Nephron progenitor cell (in vitro differentiated cells): ENCODE measurements at regions not wholly inside any gene's neighbourhood (a gene's known extent, or its start where the extent isn't known, plus 50 kb on each side); places are given as distances from the start of the nearest gene placed in this dataset.

Source experiments
- DNase-seq: peaks from one replicate; pipeline ENCODE4 v3.0.0; 2021
- H3K27ac Mint-ChIP-seq: 2 replicates; pipeline ENCODE4 v1.8.0; 2021; ENCODE audit warnings: mild to moderate bottlenecking, moderate library complexity, mixed read lengths
- H3K27me3 Mint-ChIP-seq: 2 replicates; pipeline ENCODE4 v1.8.0; 2021; ENCODE audit warnings: mild to moderate bottlenecking, low read depth, mixed read lengths; ENCODE audit not compliant: poor library complexity
- H3K36me3 Mint-ChIP-seq: 2 replicates; pipeline ENCODE4 v1.8.0; 2021; ENCODE audit warnings: low read depth, mixed read lengths
- H3K4me1 Mint-ChIP-seq: 2 replicates; pipeline ENCODE4 v1.8.0; 2021; ENCODE audit warnings: mixed read lengths
- H3K4me3 Mint-ChIP-seq: 2 replicates; pipeline ENCODE4 v1.8.0; 2021; ENCODE audit warnings: mild to moderate bottlenecking, moderate library complexity, mixed read lengths
- H3K9me3 Mint-ChIP-seq: 2 replicates; pipeline ENCODE4 v1.8.0; 2021; ENCODE audit warnings: mild to moderate bottlenecking, moderate library complexity, mixed read lengths
- TF ChIP-seq, protein P1 (sequence below): fragments of 200-600 bp; sonication (generic); IDR thresholded peaks from 2 replicates; pipeline ENCODE4 v1.5.0; 2021; ENCODE audit warnings: antibody characterized with exemption

DNA sequence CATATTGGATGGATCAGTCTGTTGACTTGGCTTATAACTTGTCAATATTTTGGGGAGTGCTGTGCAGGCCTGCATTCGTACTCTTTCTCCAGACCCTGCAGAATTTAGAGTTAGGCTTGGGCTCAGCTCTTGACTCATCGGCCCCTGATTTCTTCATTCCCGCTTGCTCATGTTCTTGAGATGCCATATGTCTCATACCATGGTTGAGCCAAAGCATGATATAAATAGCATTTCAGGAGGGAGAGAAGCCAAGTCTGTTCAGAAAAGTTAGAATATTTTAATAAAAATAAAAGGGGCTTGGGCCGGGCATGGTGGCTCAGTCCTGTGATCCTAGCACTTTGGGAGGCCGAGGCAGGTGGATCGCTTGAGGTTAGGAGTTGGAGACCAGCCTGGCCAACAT is 898.1 kb downstream of the TYW1 start:
- DNase-seq: no peak
- Mint-ChIP-seq H3K9me3 (peaks cover 15% of the 10 kb centered on the region), H3K4me3 (no peak overlapping the region), H3K4me1 (no peaks in the 10 kb centered on the region), H3K27ac (no peak overlapping the region), H3K27me3 (no peaks in the 10 kb centered on the region), H3K36me3 (peaks cover 4% of the 10 kb centered on the region)
- TF ChIP-seq, protein P1, sequence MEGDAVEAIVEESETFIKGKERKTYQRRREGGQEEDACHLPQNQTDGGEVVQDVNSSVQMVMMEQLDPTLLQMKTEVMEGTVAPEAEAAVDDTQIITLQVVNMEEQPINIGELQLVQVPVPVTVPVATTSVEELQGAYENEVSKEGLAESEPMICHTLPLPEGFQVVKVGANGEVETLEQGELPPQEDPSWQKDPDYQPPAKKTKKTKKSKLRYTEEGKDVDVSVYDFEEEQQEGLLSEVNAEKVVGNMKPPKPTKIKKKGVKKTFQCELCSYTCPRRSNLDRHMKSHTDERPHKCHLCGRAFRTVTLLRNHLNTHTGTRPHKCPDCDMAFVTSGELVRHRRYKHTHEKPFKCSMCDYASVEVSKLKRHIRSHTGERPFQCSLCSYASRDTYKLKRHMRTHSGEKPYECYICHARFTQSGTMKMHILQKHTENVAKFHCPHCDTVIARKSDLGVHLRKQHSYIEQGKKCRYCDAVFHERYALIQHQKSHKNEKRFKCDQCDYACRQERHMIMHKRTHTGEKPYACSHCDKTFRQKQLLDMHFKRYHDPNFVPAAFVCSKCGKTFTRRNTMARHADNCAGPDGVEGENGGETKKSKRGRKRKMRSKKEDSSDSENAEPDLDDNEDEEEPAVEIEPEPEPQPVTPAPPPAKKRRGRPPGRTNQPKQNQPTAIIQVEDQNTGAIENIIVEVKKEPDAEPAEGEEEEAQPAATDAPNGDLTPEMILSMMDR: no peak

DNA sequence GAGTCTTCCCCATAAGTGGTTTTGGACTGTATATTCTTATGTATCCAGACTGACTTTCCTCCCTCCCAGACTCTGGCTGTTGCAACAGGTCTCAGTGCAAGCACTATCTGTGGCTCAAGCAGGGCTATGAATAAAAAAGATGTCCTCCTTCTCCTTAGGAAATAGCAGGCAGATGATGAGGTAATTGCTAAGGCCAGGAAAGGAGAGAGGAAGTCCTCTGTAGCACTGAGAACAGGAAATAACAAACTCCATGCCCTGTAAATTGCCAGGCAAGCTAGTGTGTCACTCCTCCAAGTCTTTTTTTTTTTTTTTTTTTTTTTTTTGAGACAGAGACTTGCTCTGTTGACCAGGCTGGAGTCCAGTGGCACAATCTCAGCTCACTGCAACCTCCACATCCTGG is 900.1 kb downstream of the TYW1 start:
- TF ChIP-seq, protein P1: no peak
- Mint-ChIP-seq H3K4me3 (no peak overlapping the region), H3K4me1 (peaks cover 3% of the 10 kb centered on the region), H3K36me3 (no peaks in the 10 kb centered on the region), H3K27ac (no peak overlapping the region), H3K9me3 (peaks cover under 1% of the 10 kb centered on the region), H3K27me3 (peaks cover 3% of the 10 kb centered on the region)
- no peak for DNase-seq

DNA sequence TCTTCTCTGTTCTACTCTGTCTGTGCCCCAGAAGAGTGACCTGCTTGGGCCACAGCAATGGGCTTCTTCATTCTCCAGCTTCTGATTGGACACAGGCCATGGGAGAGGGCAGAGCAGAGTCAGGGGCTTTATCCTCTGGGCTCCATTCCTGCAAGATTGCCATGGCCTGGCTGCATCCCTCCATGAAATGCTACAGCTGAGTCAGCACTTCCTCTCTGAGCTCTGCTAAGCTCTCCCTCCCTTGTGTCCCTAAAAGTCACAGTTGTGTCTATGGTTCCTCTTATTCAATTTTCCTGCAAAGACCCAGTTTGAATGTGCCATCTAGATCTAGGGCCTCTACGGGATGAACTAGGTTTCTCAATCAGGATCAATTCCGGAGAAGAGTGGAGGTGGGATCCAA is 903.8 kb downstream of the TYW1 start:
- H3K9me3 Mint-ChIP-seq: no peaks in the 10 kb centered on the region
- peaks cover 10% of the 10 kb centered on the region for H3K27me3 Mint-ChIP-seq
- no peaks in the 10 kb centered on the region for H3K36me3 Mint-ChIP-seq
- H3K4me3 Mint-ChIP-seq: no peak overlapping the region
- H3K27ac Mint-ChIP-seq: no peak overlapping the region
- peaks cover 3% of the 10 kb centered on the region for H3K4me1 Mint-ChIP-seq
- TF ChIP-seq, protein P1: no peak
- DNase-seq: no peak

DNA sequence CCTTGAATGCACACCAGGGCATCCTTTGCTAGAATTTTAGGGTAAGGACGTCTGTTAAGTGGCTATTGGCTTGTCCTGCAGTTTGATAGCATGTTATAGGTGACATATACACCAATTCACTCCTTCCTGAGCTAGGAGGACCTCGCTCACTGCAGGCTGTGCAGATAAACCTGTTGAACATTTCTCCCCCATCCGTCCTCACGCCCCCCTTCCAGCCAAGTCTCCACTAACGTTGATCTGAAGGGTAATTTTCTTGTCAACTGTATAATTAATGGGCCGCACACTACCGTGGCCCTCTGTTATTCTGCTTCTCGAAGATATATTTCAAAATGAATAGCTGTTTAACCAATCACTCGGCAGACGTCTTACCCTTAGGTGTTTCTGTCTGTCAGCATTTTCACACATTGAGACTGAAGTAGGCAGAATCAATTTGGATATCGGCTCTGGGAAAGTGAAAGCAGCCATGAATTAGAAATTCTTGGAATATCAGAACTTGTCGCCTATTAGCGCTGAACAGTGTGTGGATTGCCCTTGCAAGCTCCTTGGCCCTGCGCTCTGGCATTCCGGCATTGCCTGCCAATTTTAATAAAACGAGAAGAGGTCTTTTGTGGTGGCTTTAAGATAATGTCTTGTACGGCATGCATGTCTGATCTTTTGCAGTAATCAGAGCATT is 905.3 kb downstream of the TYW1 start:
- H3K9me3 Mint-ChIP-seq: no peaks in the 10 kb centered on the region
- no peak overlapping the region for H3K4me3 Mint-ChIP-seq
- TF ChIP-seq, protein P1: no peak
- DNase-seq: no peak
- H3K27me3 Mint-ChIP-seq: peaks cover 12% of the 10 kb centered on the region
- no peaks in the 10 kb centered on the region for H3K36me3 Mint-ChIP-seq
- peaks cover 3% of the 10 kb centered on the region for H3K4me1 Mint-ChIP-seq
- no peak overlapping the region for H3K27ac Mint-ChIP-seq

DNA sequence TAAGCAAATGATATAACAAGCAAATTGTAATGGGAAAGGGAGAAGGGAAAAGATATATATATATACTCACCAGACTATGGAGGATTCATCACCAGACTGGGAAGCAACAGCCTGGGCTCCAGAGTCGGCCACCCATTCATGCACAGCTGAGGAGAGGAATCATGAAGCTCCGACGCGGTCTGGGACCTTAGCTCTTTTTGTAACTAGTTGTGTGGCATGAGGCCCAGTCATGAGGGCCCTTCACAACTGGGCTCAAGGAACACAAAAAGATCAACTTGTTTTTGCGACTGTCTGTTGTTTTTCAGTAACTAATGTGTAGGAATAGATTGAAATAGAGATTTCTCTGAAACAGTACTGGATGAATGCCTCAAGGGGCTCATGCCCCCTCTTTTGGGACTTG is 911.2 kb downstream of the TYW1 start:
- Mint-ChIP-seq H3K9me3 (no peaks in the 10 kb centered on the region), H3K27me3 (peaks cover 14% of the 10 kb centered on the region), H3K27ac (no peak overlapping the region), H3K4me3 (no peak overlapping the region), H3K4me1 (no peaks in the 10 kb centered on the region), H3K36me3 (no peaks in the 10 kb centered on the region)
- TF ChIP-seq, protein P1: no peak
- no peak for DNase-seq

DNA sequence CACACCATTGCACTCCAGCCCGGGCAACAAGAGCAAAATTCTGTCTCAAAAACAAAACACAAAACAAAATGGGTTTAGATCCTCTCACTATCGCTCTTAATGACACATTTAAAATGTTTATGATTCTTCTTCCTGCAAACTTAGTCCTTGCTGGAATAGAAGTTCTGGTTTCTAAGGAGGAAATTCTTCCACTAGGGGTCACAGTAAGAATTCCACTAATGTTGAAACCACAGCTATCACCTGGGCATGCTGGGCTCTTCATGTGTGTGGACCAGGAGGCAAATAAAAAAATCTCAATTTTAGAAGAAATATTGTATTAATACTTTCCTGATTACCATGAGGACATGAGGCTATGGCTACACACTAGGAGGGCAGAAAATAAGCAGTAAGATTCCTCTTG is 915.8 kb downstream of the TYW1 start:
- Mint-ChIP-seq H3K27ac (no peak overlapping the region), H3K9me3 (peaks cover 4% of the 10 kb centered on the region), H3K4me1 (no peaks in the 10 kb centered on the region), H3K27me3 (peaks cover 13% of the 10 kb centered on the region), H3K36me3 (no peaks in the 10 kb centered on the region), H3K4me3 (no peak overlapping the region)
- TF ChIP-seq, protein P1: no peak
- DNase-seq: no peak
